Ovary (tissue), 7 donors: ENCODE measurements at regions not wholly inside any gene's neighbourhood (a gene's known extent, or its start where the extent isn't known, plus 50 kb on each side); places are given as distances from the start of the nearest gene placed in this dataset.

ENCODE experiments used
- DNase-seq, 5 donors: peaks; one replicate each; pipeline ENCODE4 v3.0.0-alpha.2; 2019 to 2020
- H3K27ac ChIP-seq, 2 donors: fragments of 200-600 bp; one replicate each; pipeline versions ENCODE4 v1.5.1 to v1.8.0; 2019 to 2022
- H3K27me3 ChIP-seq: fragments of 200-600 bp; one replicate; pipeline ENCODE4 v1.8.0; 2022
- H3K36me3 ChIP-seq: fragments of 200-600 bp; sonication (generic); one replicate; pipeline ENCODE4 v1.5.1; 2019
- H3K4me1 ChIP-seq: one replicate; pipeline ENCODE4 v1.8.1; 2013; ENCODE audit warnings: mild to moderate bottlenecking, moderate library complexity; ENCODE audit not compliant: insufficient read depth
- H3K4me3 ChIP-seq: fragments of 200-600 bp; sonication (generic); one replicate; pipeline ENCODE4 v1.5.1; 2017
- H3K9me3 ChIP-seq, 2 donors: fragments of 200-600 bp in 1 of 2; sonication (generic) in 1 of 2; one replicate each; pipeline versions ENCODE4 v1.5.1 to v1.8.1; 2013 to 2019; ENCODE audit warnings: mild to moderate bottlenecking in 1 of 2, moderate library complexity in 1 of 2
- EP300 ChIP-seq: sonication (generic); formaldehyde crosslinking; IDR thresholded peaks from one replicate; pipeline ENCODE4 v1.6.1; 2017; ENCODE audit warnings: antibody characterized with exemption
- POLR2A ChIP-seq: fragments of 450-650 bp; IDR thresholded peaks from one replicate; pipeline ENCODE4 v1.6.1; 2017; ENCODE audit warnings: antibody characterized with exemption, mild to moderate bottlenecking, moderate library complexity
- WGBS, 3 donors: extraction: QIAGEN DNeasy Blood & Tissue Kit in 1 of 3; methylation state at CpG; one replicate each; pipeline versions ENCODE4 v1.1.5 to v1.1.7; 2013 to 2017; 5-methylcytosine and 5-hydroxymethylcytosine counted together
- intact Hi-C, 4 donors: fragments of 100-400 bp; cut with DNase I; formaldehyde crosslinking; loops; one replicate each; pipeline versions ENCODE4 v1.11.0 to v1.15.1; 2022 to 2023
- TF ChIP-seq, protein P1 (sequence below), 3 donors: fragments of 450-650 bp in 2 of 3; fragments of 200-600 bp in 1 of 3; IDR thresholded peaks; one replicate each; pipeline versions ENCODE4 v1.5.1 to v1.8.0; 2016 to 2022; ENCODE audit warnings: antibody characterized with exemption in 3 of 3, mild to moderate bottlenecking in 1 of 3
- donor health status: DM: no; HTN: no; CAD: no; lungs with moderate emphysema.
- donor health status: DM: no; HTN: no; CAD: no.
- donor health status: Bipolar disorder and iron deficiency.
- donor health status: DM: no; HTN: no; CAD: no.
- donor health status: DM: yes; HTN: yes; CAD: no.

- intact Hi-C loops = no loop called here
- Histone ChIP-seq H3K9me3 (no peaks in the 10 kb centered on the region), H3K27me3 (no peaks in the 10 kb centered on the region), H3K27ac (no peak overlapping the region), H3K36me3 (no peaks in the 10 kb centered on the region), H3K4me3 (no peak overlapping the region), H3K4me1 (no peaks in the 10 kb centered on the region)
- DNase-seq = no peak
- 60 to 69% (median 65%) methylated on average over 11 of the region's 11 CpGs for WGBS, 3 donors
- TF ChIP-seq POLR2A (no peak), EP300 (no peak)
- TF ChIP-seq, protein P1, sequence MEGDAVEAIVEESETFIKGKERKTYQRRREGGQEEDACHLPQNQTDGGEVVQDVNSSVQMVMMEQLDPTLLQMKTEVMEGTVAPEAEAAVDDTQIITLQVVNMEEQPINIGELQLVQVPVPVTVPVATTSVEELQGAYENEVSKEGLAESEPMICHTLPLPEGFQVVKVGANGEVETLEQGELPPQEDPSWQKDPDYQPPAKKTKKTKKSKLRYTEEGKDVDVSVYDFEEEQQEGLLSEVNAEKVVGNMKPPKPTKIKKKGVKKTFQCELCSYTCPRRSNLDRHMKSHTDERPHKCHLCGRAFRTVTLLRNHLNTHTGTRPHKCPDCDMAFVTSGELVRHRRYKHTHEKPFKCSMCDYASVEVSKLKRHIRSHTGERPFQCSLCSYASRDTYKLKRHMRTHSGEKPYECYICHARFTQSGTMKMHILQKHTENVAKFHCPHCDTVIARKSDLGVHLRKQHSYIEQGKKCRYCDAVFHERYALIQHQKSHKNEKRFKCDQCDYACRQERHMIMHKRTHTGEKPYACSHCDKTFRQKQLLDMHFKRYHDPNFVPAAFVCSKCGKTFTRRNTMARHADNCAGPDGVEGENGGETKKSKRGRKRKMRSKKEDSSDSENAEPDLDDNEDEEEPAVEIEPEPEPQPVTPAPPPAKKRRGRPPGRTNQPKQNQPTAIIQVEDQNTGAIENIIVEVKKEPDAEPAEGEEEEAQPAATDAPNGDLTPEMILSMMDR (IDR thresholded peaks at IDR 0.05) = no peak
Observed at GRCh38 chr5:77935506-77936364, 159.6 kb upstream of the TBCA start.

DNA sequence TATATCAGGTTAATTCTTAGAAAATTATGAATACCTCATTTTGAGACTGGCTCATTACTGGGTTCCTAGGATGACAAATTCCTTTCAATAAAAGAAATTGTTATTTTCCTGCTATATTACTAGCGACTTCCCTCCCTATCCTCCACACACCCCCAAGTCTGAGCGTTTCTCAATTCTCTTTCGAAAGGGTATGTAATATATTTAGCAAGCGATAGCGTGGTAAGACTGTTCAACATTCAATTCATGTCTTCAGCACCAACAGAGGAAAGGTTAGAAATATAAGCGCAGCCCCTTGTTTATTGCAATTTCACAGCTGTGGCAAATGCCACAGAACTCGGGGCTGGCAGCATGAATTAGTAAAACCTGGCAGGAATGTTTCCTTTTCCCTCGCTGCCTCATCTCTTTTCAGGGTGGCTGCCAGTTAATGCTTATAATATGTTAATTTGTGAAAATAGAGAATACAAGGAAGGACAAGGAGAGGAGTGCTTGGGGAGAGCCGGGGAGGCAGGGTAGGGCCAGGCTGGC is 152.7 kb upstream of the TBCA start:
- WGBS, 3 donors = 70 to 77% (median 70%) methylated on average over 9 of the region's 9 CpGs
- H3K36me3 ChIP-seq = no peaks in the 10 kb centered on the region
- no peak for TF ChIP-seq EP300
- TF ChIP-seq, protein P1 (IDR thresholded peaks at IDR 0.05) = no peak
- TF ChIP-seq POLR2A = no peak
- H3K27me3 ChIP-seq = no peaks in the 10 kb centered on the region
- no peak overlapping the region for H3K4me3 ChIP-seq
- H3K9me3 ChIP-seq = no peaks in the 10 kb centered on the region
- no peak for DNase-seq
- intact Hi-C loops = no loop called here
- H3K4me1 ChIP-seq = no peaks in the 10 kb centered on the region
- H3K27ac ChIP-seq = no peak overlapping the region

DNA sequence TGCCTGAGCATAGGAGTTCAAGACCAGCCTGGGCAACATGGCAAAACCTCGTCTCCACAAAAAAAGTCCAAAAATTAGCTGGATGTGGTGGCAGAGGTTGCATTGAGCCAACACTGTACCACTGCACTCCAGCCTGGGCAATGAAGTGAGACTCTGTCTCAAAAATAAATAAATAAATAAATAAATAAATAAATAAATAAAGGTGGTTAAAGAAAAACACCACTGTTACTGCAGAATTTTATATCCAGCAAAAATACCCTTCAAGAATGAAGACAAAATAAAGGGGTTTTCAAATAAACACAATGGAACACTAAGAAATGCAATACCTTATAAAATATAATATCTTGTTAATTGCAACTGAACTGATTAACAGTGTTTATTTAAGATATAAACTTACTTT is 150.2 kb upstream of the TBCA start:
- Histone ChIP-seq H3K27me3 (no peaks in the 10 kb centered on the region), H3K36me3 (no peaks in the 10 kb centered on the region), H3K4me3 (no peak overlapping the region), H3K9me3 (no peaks in the 10 kb centered on the region), H3K4me1 (no peaks in the 10 kb centered on the region), H3K27ac (no peak overlapping the region)
- no peak for DNase-seq
- 85 to 89% (median 87%) methylated on average over 1 of the region's 1 CpG for WGBS, 3 donors
- intact Hi-C loops = no loop called here
- TF ChIP-seq, protein P1 (IDR thresholded peaks at IDR 0.05) = no peak
- TF ChIP-seq EP300 = no peak
- TF ChIP-seq POLR2A = no peak

DNA sequence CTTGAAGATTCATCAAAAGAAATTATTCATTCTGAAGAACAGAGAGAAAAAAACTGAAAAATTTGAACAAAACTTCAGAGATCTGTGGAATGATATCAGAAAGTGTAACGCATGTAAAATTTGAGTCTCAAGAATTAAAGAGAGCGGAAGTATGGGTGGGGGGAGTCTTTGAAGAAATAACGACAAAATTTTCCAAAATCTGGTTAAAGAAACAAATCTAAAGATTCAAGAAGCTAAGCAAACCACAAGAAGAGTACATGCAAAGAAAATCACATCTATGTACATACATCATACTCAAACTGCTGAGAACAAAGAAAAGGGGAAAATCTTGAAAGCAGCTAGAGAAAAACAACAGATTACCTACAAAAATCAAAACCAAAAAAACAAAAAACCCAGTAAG is 149.4 kb upstream of the TBCA start:
- DNase-seq = no peak
- WGBS, 3 donors = 94 to 96% (median 95%) methylated on average over 3 of the region's 3 CpGs
- TF ChIP-seq POLR2A (no peak), EP300 (no peak)
- TF ChIP-seq, protein P1 (IDR thresholded peaks at IDR 0.05) = no peak
- Histone ChIP-seq H3K36me3 (no peaks in the 10 kb centered on the region), H3K27me3 (no peaks in the 10 kb centered on the region), H3K4me3 (no peak overlapping the region), H3K27ac (no peak overlapping the region), H3K4me1 (no peaks in the 10 kb centered on the region), H3K9me3 (no peaks in the 10 kb centered on the region)
- intact Hi-C loops = no loop called here
